BLaER1 (cell line): ENCODE measurements at regions not wholly inside any gene's neighbourhood (a gene's known extent, or its start where the extent isn't known, plus 50 kb on each side); places are given as distances from the start of the nearest gene placed in this dataset.

Experiments used
- H3K27ac ChIP-seq: shearing (Covaris generic); formaldehyde crosslinking; 2 replicates; pipeline ENCODE4 v1.8.1; 2022
- H3K27me3 ChIP-seq: shearing (Covaris generic); formaldehyde crosslinking; 2 replicates; pipeline ENCODE4 v1.8.1; 2022
- H3K36me3 ChIP-seq: shearing (Covaris generic); formaldehyde crosslinking; 2 replicates; pipeline ENCODE4 v1.8.1; 2022
- H3K4me1 ChIP-seq: shearing (Covaris generic); formaldehyde crosslinking; 2 replicates; pipeline ENCODE4 v1.8.1; 2022
- H3K4me2 ChIP-seq: shearing (Covaris generic); formaldehyde crosslinking; 2 replicates; pipeline ENCODE4 v1.8.1; 2022
- H3K4me3 ChIP-seq: shearing (Covaris generic); formaldehyde crosslinking; 2 replicates; pipeline ENCODE4 v1.8.1; 2022
- H3K9ac ChIP-seq: shearing (Covaris generic); formaldehyde crosslinking; 2 replicates; pipeline ENCODE4 v1.8.1; 2022
- H3K9me3 ChIP-seq: shearing (Covaris generic); formaldehyde crosslinking; 2 replicates; pipeline ENCODE4 v1.8.1; 2022
- H4K20me1 ChIP-seq: shearing (Covaris generic); formaldehyde crosslinking; 2 replicates; pipeline ENCODE4 v1.8.1; 2022
- Cebpa-rat ChIP-seq: shearing (Covaris generic); IDR thresholded peaks from 2 replicates; pipeline ENCODE4 v1.8.1; 2022

GRCh38 chrX:69263251-69263820 lies 98.1 kb upstream of the PJA1 start:
- Histone ChIP-seq H3K27me3 (peaks cover 82% of the 10 kb centered on the region), H3K9ac (no peak overlapping the region)

DNA sequence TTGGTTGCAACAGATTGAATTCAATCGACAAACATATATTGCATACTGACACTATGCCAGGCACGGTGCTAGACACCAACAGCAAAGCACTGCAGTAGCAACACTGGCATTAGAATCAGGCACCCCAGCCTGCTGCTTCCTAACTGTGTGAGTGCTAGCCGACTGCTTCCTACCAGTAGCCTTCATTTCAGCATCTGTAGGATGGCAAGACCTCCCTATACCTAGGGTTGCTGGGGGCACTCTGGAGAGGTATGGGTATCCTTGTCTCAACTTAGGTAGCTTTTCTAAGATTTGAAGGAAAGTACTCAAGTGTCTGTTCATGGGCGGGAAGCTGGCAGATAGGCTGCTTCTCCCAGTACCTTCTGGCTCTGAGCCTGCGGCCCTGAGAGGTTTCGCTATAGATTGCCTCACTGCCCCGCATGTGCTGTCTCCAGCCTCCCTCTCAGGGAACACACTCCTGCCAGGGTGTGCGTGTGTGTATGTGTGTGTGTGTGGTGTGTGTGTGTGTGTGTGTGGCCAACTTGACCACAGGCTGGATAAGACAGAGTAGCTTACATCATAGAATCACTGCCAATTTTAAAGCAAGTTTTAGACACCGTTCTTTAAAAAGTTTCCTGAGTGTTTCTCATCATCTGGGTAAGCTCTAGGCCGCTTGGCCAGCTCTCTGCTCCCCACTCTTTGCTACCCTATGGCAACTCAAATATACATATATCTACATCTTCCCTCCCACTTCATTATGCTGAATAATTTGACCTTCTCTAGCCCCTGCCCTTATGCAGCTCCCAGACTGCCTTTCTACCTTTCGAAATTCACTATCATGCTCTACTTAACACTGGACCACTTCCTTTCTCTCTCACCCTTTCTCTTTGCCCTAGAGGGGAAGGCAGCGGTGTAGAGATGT lies 97.0 kb upstream of the PJA1 start:
- TF ChIP-seq Cebpa-rat, result no peak
- no peak overlapping the region for H3K4me3 ChIP-seq
- H3K4me1 ChIP-seq, result peaks cover 13% of the 10 kb centered on the region
- peaks cover 10% of the 10 kb centered on the region; the same call in 1 of the 2 replicates for H4K20me1 ChIP-seq
- H3K36me3 ChIP-seq, result no peaks in the 10 kb centered on the region
- peak overlapping the region; percentile 22; the same call in 1 of the 2 replicates for H3K4me2 ChIP-seq
- no peak overlapping the region for H3K9ac ChIP-seq
- H3K27me3 ChIP-seq, result peaks cover 85% of the 10 kb centered on the region
- no peak overlapping the region for H3K27ac ChIP-seq
- no peaks in the 10 kb centered on the region for H3K9me3 ChIP-seq

More at GRCh38 chrX:69263251-69263820, 98.1 kb upstream of the PJA1 start:
- Histone ChIP-seq H3K36me3 (no peaks in the 10 kb centered on the region), H4K20me1 (peaks cover 10% of the 10 kb centered on the region; the same call in 1 of the 2 replicates), H3K9me3 (no peaks in the 10 kb centered on the region), H3K4me3 (no peak overlapping the region), H3K4me1 (peaks cover 17% of the 10 kb centered on the region), H3K27ac (no peak overlapping the region), H3K4me2 (peak overlapping the region; percentile 22; the same call in 1 of the 2 replicates)
- no peak for TF ChIP-seq Cebpa-rat

- no peak for TF ChIP-seq Cebpa-rat
- Histone ChIP-seq H3K27ac (no peak overlapping the region), H4K20me1 (peaks cover 10% of the 10 kb centered on the region; the same call in 1 of the 2 replicates)
Measured at GRCh38 chrX:69260169-69260568, 94.9 kb upstream of the PJA1 start.

GRCh38 chrX:69258893-69259292 lies 93.6 kb upstream of the PJA1 start:
- Histone ChIP-seq H3K4me2 (no peak overlapping the region), H3K27ac (no peak overlapping the region), H3K36me3 (no peaks in the 10 kb centered on the region), H3K9ac (no peak overlapping the region), H3K27me3 (peaks cover 78% of the 10 kb centered on the region), H3K4me3 (no peak overlapping the region), H3K9me3 (no peaks in the 10 kb centered on the region), H3K4me1 (peaks cover 10% of the 10 kb centered on the region), H4K20me1 (peaks cover 10% of the 10 kb centered on the region; the same call in 1 of the 2 replicates)
- no peak for TF ChIP-seq Cebpa-rat

More at GRCh38 chrX:69260169-69260568, 94.9 kb upstream of the PJA1 start:
- Histone ChIP-seq H3K4me3 (no peak overlapping the region), H3K9me3 (no peaks in the 10 kb centered on the region), H3K4me2 (no peak overlapping the region), H3K36me3 (no peaks in the 10 kb centered on the region), H3K27me3 (peaks cover 84% of the 10 kb centered on the region), H3K9ac (no peak overlapping the region), H3K4me1 (peaks cover 10% of the 10 kb centered on the region)

- no peak overlapping the region for H3K4me2 ChIP-seq
- peaks cover 8% of the 10 kb centered on the region; the same call in 1 of the 2 replicates for H4K20me1 ChIP-seq
- no peak overlapping the region for H3K4me3 ChIP-seq
- H3K9ac ChIP-seq, result no peak overlapping the region
- no peak for TF ChIP-seq Cebpa-rat
- H3K27me3 ChIP-seq, result peaks cover 68% of the 10 kb centered on the region
- H3K27ac ChIP-seq, result no peak overlapping the region
- H3K4me1 ChIP-seq, result peaks cover 3% of the 10 kb centered on the region
- no peaks in the 10 kb centered on the region for H3K36me3 ChIP-seq
- no peaks in the 10 kb centered on the region for H3K9me3 ChIP-seq
Measured at GRCh38 chrX:69257499-69258127, 92.4 kb upstream of the PJA1 start.

GRCh38 chrX:69256291-69256565 lies 91.0 kb upstream of the PJA1 start:
- no peak overlapping the region for H3K9ac ChIP-seq
- peaks cover 60% of the 10 kb centered on the region for H3K27me3 ChIP-seq
- no peak for TF ChIP-seq Cebpa-rat
- no peak overlapping the region for H3K27ac ChIP-seq
- no peak overlapping the region for H3K4me2 ChIP-seq
- no peaks in the 10 kb centered on the region for H3K36me3 ChIP-seq
- H3K4me1 ChIP-seq, result no peaks in the 10 kb centered on the region
- no peak overlapping the region for H3K4me3 ChIP-seq
- H4K20me1 ChIP-seq, result no peaks in the 10 kb centered on the region
- H3K9me3 ChIP-seq, result no peaks in the 10 kb centered on the region

DNA sequence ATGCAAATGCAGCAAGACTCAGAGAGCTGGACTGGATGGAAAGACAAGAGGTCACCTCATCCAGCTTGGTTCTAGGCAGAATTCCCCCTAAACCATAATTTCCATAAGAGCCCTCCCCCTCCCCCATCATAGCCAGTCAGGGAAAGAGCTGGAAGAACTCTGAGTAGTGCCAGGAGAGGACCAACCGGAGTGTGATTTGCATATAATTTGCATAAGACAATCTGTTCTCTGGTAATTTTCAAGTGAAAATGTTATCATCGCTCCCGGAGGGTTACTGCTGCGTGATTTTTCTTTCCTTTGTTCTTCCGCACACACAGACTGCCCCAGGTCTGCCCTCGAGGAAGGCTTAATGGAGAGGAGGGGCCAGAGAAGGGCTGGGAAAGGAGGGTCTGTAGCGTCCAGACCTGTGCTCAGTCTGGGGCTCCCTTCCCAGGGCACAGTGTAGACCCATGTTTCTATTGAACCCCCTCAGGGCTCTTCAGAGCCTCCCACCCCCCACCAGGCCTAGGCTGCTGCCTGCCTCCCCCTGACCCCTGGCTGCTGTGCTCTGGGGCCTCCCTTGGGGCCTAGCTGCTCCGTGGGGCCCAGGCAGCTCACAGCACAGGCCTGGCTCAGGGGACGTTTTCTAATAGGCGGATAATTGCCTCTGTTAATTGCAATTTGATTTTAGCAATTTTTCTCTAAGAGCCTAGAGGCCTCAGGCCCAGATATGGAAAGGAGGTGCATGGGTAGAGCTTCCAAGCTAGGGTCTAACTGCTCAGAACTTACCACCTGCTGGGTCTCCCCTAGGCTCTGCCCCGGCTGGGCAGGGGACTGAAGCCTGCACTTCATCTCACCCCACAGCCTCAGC lies 90.4 kb upstream of the PJA1 start:
- Histone ChIP-seq H3K36me3 (no peaks in the 10 kb centered on the region), H3K4me2 (no peak overlapping the region), H3K4me1 (no peaks in the 10 kb centered on the region), H3K27me3 (peaks cover 55% of the 10 kb centered on the region), H4K20me1 (no peaks in the 10 kb centered on the region), H3K9me3 (no peaks in the 10 kb centered on the region), H3K27ac (no peak overlapping the region), H3K4me3 (no peak overlapping the region), H3K9ac (no peak overlapping the region)
- TF ChIP-seq Cebpa-rat, result no peak

DNA sequence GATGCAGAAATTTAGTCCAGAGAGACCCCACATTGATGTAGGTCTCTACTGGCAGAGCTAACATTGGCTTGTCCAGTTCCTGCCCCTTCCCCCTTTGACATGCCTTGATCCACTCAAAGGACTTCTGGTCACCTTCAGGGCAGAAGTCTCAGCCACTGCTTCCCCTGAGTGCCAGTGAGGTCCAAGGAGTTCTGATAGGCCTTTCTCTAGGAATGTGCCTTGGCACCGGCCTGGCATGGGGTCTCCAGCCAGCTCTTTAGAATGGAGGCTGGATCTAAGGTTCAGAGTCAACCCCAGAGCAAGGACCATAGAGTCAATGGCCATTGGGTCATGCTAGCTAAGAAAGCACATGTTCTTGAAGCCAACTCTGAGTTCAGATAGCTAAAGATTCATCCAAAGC lies 88.6 kb upstream of the PJA1 start:
- Histone ChIP-seq H3K4me3 (no peak overlapping the region), H3K9me3 (peaks cover 6% of the 10 kb centered on the region; the same call in 1 of the 2 replicates), H3K36me3 (no peaks in the 10 kb centered on the region), H4K20me1 (no peaks in the 10 kb centered on the region), H3K9ac (no peak overlapping the region), H3K27ac (no peak overlapping the region), H3K4me1 (no peaks in the 10 kb centered on the region), H3K4me2 (no peak overlapping the region), H3K27me3 (peaks cover 36% of the 10 kb centered on the region)
- TF ChIP-seq Cebpa-rat, result no peak

- H3K27me3 ChIP-seq, result peaks cover 74% of the 10 kb centered on the region
Measured at GRCh38 chrX:69243276-69243675, 78.0 kb upstream of the PJA1 start.

More at GRCh38 chrX:69243276-69243675, 78.0 kb upstream of the PJA1 start:
- no peak overlapping the region for H3K9ac ChIP-seq
- no peaks in the 10 kb centered on the region for H3K4me1 ChIP-seq
- no peak for TF ChIP-seq Cebpa-rat
- no peak overlapping the region for H3K4me2 ChIP-seq
- H3K4me3 ChIP-seq, result no peak overlapping the region
- no peaks in the 10 kb centered on the region for H3K36me3 ChIP-seq
- H3K27ac ChIP-seq, result no peak overlapping the region
- H3K9me3 ChIP-seq, result no peaks in the 10 kb centered on the region
- no peaks in the 10 kb centered on the region for H4K20me1 ChIP-seq
